Daoy (cell line): ENCODE measurements at regions not wholly inside any gene's neighbourhood (a gene's known extent, or its start where the extent isn't known, plus 50 kb on each side); places are given as distances from the start of the nearest gene placed in this dataset.

ENCODE experiments used
- DNase-seq: peaks from one replicate; pipeline ENCODE4 v3.0.0-alpha.2; 2015; ENCODE audit warnings: low read depth

GRCh38 chr6:82298012-82298411 lies 50.5 kb upstream of the IBTK start:
- DNase-seq: peak; percentile 79
